ENCODE measurements at regions not wholly inside any gene's neighbourhood (a gene's known extent, or its start where the extent isn't known, plus 50 kb on each side); places are given as distances from the start of the nearest gene placed in this dataset.

DNA sequence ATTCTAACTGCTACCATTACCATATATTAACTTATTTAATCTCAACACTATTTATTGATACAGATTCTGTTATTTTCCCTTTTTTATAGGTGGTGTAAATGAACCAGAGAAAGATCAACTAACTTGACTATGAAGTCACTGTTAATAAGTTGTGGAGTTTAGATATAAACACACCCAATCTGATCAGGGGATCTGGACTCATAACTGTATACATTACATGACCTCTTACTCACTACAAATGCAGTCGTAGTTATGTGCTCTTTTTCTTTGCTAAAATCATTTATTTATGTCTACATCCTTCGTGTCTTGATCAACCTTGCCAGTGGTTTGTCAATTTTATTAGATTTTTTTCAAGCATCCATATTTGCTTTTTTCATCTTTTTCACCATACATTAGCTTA is 614.8 kb upstream of the FAM241A start:
- Histone ChIP-seq H3K4me1 (ENCODE audit: low read depth, poor library complexity, severe bottlenecking) (no peaks in the 10 kb centered on the region), H3K4me3 (IDR thresholded peaks at IDR 0.05; ENCODE audit: insufficient read depth, low read depth, low read length) (no peak overlapping the region), H3K9ac (no peak overlapping the region), H3K79me2 (ENCODE audit: insufficient read depth, low read depth) (no peaks in the 10 kb centered on the region), H3K4me2 (no peak overlapping the region), H2AFZ (ENCODE audit: low read depth) (no peak overlapping the region), H3K27ac (no peak overlapping the region), H4K20me1 (ENCODE audit: insufficient read depth) (no peaks in the 10 kb centered on the region), H3K27me3 (ENCODE audit: insufficient read depth, low read depth) (no peaks in the 10 kb centered on the region), H3K36me3 (ENCODE audit: insufficient read depth) (no peaks in the 10 kb centered on the region)
- TF ChIP-seq, protein P1, sequence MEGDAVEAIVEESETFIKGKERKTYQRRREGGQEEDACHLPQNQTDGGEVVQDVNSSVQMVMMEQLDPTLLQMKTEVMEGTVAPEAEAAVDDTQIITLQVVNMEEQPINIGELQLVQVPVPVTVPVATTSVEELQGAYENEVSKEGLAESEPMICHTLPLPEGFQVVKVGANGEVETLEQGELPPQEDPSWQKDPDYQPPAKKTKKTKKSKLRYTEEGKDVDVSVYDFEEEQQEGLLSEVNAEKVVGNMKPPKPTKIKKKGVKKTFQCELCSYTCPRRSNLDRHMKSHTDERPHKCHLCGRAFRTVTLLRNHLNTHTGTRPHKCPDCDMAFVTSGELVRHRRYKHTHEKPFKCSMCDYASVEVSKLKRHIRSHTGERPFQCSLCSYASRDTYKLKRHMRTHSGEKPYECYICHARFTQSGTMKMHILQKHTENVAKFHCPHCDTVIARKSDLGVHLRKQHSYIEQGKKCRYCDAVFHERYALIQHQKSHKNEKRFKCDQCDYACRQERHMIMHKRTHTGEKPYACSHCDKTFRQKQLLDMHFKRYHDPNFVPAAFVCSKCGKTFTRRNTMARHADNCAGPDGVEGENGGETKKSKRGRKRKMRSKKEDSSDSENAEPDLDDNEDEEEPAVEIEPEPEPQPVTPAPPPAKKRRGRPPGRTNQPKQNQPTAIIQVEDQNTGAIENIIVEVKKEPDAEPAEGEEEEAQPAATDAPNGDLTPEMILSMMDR (conservative IDR thresholded peaks at IDR 0.05; ENCODE audit: low read depth, low read length), result no peak

DNA sequence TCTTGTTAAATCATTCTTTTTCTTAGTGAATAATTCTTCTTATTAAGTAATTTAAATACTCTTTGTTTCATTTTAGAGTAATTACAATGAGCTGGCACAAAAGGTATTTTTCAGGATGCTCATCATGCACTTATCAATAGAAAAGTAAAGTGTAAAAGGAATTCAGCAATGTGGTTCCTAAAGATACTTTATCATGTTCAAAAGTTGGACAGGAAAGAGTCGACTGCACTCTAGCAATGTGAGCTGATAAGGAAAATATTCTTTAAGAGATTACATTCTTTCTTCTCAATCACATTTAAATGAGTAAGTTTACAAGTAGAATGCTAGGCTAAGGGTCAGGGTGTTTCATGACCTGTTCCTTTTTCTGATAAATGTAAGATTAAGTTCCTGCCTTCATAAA is 609.5 kb upstream of the FAM241A start:
- no peaks in the 10 kb centered on the region for H3K4me1 ChIP-seq (ENCODE audit: low read depth, poor library complexity, severe bottlenecking)
- no peaks in the 10 kb centered on the region for H3K79me2 ChIP-seq (ENCODE audit: insufficient read depth, low read depth)
- H2AFZ ChIP-seq (ENCODE audit: low read depth), result no peak overlapping the region
- no peaks in the 10 kb centered on the region for H3K36me3 ChIP-seq (ENCODE audit: insufficient read depth)
- H3K4me3 ChIP-seq (IDR thresholded peaks at IDR 0.05; ENCODE audit: insufficient read depth, low read depth, low read length), result no peak overlapping the region
- H3K4me2 ChIP-seq, result no peak overlapping the region
- no peak overlapping the region for H3K9ac ChIP-seq
- no peaks in the 10 kb centered on the region for H3K27me3 ChIP-seq (ENCODE audit: insufficient read depth, low read depth)
- H3K27ac ChIP-seq, result no peak overlapping the region
- no peaks in the 10 kb centered on the region for H4K20me1 ChIP-seq (ENCODE audit: insufficient read depth)
- TF ChIP-seq, protein P1 (conservative IDR thresholded peaks at IDR 0.05; ENCODE audit: low read depth, low read length), result no peak

DNA sequence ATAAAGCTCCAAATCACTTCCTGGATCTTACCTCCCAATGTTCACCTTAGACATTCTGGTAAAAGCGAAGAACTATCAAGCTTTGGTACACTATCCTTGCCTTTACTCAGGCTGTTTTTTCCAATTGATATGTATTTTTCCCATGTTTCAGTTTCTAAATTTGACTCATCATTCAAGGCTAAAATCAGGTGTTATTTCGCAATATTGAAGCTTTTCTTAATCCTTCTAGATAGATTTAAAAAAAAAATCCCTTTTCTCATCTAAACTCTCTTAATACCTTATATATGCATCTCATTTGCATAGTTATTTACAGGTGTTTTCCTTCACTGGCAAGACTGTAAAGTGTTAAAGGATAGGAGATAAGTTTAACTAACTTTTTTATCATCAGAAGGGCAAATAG is 608.1 kb upstream of the FAM241A start:
- no peak overlapping the region for H3K4me3 ChIP-seq (IDR thresholded peaks at IDR 0.05; ENCODE audit: insufficient read depth, low read depth, low read length)

DNA sequence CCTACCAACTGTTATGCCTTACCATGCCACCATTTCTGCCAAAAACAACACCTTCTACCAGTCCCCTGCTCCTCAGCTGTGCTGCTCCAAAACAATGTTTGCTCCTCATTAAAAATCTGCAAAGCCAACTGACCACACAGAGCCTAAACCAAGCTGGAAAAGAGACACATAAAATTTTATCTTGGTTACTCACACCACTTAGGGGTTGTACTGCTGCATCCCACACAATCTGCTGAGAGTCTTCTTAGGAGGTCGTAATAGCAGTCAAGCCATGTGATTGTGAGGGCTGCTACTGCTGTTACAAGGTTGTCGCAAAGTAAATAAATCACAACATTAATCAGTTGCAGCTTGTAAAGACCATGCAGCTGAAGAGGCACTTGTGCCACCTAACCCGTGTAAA is 607.4 kb upstream of the FAM241A start:
- H2AFZ ChIP-seq (ENCODE audit: low read depth), result no peak overlapping the region
- H3K79me2 ChIP-seq (ENCODE audit: insufficient read depth, low read depth), result no peaks in the 10 kb centered on the region
- TF ChIP-seq, protein P1 (conservative IDR thresholded peaks at IDR 0.05; ENCODE audit: low read depth, low read length), result no peak
- no peaks in the 10 kb centered on the region for H4K20me1 ChIP-seq (ENCODE audit: insufficient read depth)
- H3K4me1 ChIP-seq (ENCODE audit: low read depth, poor library complexity, severe bottlenecking), result no peaks in the 10 kb centered on the region
- H3K27ac ChIP-seq, result no peak overlapping the region
- no peak overlapping the region for H3K4me2 ChIP-seq
- no peak overlapping the region for H3K4me3 ChIP-seq (IDR thresholded peaks at IDR 0.05; ENCODE audit: insufficient read depth, low read depth, low read length)
- H3K27me3 ChIP-seq (ENCODE audit: insufficient read depth, low read depth), result no peaks in the 10 kb centered on the region
- no peaks in the 10 kb centered on the region for H3K36me3 ChIP-seq (ENCODE audit: insufficient read depth)
- no peak overlapping the region for H3K9ac ChIP-seq

More for the DNA sequence above, 608.1 kb upstream of the FAM241A start:
- H3K4me1 ChIP-seq (ENCODE audit: low read depth, poor library complexity, severe bottlenecking), result no peaks in the 10 kb centered on the region
- H4K20me1 ChIP-seq (ENCODE audit: insufficient read depth), result no peaks in the 10 kb centered on the region
- TF ChIP-seq, protein P1 (conservative IDR thresholded peaks at IDR 0.05; ENCODE audit: low read depth, low read length), result no peak
- no peak overlapping the region for H3K9ac ChIP-seq
- no peaks in the 10 kb centered on the region for H3K27me3 ChIP-seq (ENCODE audit: insufficient read depth, low read depth)
- H3K27ac ChIP-seq, result no peak overlapping the region
- no peak overlapping the region for H3K4me2 ChIP-seq
- H2AFZ ChIP-seq (ENCODE audit: low read depth), result no peak overlapping the region
- no peaks in the 10 kb centered on the region for H3K36me3 ChIP-seq (ENCODE audit: insufficient read depth)
- no peaks in the 10 kb centered on the region for H3K79me2 ChIP-seq (ENCODE audit: insufficient read depth, low read depth)
